ENCODE measurements at regions not wholly inside any gene's neighbourhood (a gene's known extent, or its start where the extent isn't known, plus 50 kb on each side); places are given as distances from the start of the nearest gene placed in this dataset.

GRCh38 chr7:142353147-142354060, 95.5 kb upstream of the PRSS58 start:
- DNase-seq, result no peak

- DNase-seq, result no peak
Observed at GRCh38 chr7:142352543-142352942, 94.7 kb upstream of the PRSS58 start.

- DNase-seq, result no peak
Observed at GRCh38 chr7:142351145-142351544, 93.3 kb upstream of the PRSS58 start.

DNA sequence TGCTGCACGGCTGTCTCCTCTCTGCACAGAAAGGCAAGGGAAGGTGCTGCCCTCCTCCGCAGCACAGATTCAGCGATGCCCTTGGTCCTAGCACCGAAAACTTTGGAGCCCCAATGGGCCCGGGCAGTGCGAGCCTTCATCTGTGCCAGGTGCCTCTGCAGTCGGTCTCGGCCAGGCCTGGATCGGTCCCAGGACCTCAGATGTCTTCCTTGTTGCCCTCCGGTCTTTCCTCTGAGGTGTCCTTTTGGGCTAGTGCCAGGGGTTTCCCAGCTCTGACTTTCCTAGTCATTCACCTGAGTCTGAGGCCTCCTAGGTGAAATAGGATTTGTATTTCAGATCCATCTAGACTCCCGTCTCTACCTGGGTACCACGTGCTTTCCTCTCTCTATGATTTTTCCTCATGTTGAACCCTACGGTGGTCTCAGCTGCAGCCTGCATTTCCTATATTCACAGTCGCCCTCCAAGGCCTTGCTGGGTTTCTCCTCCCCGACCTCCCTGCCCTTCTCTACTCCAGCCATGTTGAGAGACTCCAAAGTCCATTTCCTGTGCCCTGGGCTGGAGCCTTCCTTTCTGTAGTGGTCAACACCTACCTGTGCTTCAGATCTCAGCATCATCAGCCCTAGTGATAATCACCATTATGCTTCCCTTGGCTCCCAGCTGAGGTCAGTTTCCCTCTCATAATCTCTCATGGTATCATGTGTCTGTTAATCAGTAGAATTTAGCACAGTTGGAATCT, 92.0 kb upstream of the PRSS58 start:
- DNase-seq, result no peak

DNA sequence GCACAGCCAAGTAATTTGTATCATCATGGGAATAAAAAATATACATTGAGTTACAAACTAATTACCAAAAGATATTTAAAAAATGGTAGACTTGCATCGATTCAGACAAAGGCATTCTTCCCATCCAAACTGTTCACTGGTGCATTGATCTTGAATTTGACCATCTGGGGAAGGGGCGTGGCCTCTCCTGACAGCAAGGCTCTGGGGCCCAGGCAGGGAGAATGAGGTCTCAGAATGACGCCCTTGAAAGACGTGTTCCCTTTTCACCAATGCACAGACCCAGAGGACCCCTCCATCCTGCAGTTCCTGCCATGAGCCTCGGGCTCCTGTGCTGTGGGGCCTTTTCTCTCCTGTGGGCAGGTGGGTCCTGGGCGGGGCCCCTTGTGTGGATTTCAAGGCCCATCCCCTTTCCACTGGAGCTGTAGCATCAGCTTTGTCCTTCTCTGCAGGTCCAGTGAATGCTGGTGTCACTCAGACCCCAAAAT, 91.1 kb upstream of the PRSS58 start:
- no peak for DNase-seq

DNA sequence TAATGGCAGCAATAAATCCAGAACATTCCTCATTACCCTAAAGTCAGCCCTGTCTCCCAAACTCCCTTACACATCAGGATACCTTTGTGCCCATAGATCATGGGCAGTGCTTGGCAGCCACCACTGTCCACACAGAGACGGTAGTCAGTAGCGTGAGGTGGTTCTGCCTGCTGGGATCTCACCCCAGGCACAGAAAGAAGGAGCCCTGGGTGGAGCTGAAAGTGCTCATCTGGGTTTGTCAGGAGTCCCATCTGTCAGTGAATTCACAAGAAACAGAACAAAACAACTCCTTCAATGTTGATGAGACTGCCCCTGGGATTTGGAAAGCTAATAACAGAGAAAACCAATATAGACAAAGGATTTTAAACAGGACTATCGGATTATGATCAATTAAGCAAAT, 90.2 kb upstream of the PRSS58 start:
- DNase-seq, result no peak

- no peak for DNase-seq
Observed at GRCh38 chr7:142347091-142347490, 89.2 kb upstream of the PRSS58 start.

DNA sequence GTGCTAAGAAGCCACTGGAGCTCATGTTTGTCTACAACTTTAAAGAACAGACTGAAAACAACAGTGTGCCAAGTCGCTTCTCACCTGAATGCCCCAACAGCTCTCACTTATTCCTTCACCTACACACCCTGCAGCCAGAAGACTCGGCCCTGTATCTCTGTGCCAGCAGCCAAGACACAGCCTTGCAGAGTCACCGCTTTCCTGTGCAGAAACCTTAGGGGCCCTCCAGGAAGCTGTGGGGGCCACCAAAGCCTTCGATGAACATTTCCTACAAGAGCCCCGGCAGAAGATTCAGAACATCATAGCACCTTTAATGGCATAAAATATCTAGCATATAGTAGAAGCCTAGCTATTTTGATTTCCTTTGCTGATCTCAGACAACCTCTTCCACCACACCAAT, 88.0 kb upstream of the PRSS58 start:
- no peak for DNase-seq

- DNase-seq, result peak in 1 of 2 donors; percentile 15
Observed at GRCh38 chr7:142338633-142339501, 81.0 kb upstream of the PRSS58 start.

DNA sequence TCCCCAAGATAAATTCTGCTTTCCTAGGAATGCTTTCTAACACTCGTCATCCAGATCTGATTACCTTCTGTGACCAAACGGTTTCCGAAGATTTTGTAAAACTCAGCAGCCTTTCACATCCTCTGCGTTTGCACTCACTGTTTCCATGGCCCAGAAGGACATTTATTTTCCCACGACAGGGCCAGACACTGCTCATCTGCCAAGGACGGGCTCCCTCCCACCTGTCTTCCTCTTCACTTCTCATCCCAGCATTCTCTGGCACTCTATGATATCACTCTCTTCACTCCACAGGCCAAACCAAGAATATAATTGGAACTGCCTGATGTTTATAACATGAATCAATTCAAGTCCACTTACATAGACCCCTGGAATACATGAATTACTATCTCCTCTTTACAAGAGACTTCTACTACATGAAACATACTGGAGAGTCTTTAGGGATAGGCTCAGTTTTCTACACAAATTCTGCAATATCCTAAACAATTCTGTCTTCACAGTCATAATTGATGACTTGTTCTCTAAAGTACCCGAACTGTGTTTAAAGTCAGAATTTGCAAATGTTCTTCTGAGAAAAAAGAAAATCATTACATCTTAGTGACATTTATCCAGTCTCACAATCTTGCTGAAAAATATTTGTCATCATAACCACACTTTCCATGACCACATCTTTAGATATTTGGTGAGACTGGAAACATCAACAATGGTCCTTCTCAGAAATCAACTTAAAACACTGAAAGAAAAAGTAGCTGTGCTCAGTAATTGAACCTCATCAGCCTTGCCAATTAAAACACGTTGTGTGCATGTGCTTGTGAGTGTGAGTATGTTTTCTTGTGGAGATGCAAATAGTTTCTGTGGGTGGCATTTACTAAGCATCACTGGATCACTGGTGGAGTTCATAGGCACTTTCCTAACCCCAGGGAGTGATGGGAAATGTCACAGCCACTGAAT, 79.5 kb upstream of the PRSS58 start:
- DNase-seq, result no peak

DNA sequence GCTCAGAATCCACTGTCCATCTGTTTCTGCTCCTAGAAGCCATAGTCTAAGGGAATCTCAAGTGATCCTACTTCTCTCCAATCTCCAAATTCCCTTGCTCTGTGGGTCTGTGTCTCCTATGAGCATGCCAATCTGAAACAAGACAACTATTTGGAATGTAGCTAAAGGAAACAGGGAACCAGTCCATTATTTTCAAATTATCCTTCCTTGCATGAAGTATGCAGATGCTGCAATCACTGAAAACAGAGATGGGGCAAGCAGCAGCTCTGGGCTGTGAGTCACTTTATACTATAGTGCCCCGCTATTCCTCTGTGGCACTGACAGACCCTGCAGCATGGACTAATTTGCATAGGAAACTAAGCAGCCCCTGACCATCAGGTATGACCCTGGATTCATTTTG, 76.9 kb upstream of the PRSS58 start:
- no peak for DNase-seq

GRCh38 chr7:142334236-142334635, 76.4 kb upstream of the PRSS58 start:
- DNase-seq, result no peak

DNA sequence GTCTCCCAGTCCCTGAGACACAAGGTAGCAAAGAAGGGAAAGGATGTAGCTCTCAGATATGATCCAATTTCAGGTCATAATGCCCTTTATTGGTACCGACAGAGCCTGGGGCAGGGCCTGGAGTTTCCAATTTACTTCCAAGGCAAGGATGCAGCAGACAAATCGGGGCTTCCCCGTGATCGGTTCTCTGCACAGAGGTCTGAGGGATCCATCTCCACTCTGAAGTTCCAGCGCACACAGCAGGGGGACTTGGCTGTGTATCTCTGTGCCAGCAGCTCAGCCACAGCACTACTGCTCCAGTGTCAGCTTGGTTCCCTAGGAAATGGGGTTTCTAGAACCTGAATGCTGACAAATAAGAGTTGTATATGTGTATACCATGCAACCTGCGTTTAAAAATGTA, 74.6 kb upstream of the PRSS58 start:
- DNase-seq, result no peak

DNA sequence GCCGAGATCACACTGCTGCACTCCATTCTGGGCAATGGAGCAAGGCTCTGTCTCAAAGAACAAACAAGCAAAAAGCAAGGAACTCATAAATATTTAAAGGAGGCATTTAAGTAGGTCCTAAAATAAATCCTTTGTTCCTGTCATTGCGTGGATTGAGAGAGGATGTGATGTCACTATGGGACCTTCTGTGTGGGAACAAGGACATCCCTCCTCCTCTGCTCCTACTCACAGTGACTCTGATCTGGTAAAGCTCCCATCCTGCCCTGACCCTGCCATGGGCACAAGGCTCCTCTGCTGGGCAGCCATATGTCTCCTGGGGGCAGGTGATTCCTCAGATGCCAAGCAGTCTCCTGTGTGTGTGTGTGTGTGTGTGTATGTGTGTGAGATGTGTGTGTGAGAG, 74.1 kb upstream of the PRSS58 start:
- no peak for DNase-seq

DNA sequence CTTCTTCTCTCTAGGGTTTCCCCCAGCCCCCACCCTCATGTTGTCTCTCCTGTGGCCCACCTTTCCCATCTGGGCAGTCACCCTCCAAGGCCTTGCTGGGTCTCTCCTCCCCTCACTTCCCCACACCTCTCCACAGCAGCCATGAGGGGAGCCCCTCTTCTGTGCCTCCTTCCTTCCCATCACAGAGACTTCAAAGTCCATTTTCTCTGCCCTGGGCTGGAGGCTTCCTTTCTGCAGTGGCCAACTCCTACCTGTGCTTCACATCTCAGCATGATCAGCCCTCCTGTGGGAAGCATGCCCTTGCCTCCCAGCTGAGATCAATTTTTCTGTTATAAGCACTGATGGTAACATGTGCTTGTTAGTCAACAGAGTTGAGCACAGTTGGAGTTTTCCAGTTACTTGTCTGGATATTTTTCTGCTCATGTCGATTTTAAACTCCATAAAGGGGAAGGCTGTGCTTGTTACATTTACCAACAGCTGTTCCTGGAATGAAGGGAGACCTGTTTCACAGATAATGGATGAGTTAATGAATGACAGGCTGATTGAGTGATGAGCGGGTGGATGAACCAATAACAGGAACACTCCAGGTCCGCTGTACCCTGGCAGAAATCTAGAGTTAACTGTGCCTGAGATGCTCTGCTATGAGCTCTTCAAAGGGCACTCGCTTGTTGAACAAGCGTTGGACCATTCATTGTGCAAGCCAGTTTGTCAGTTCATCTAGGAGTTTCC, 71.4 kb upstream of the PRSS58 start:
- no peak for DNase-seq

GRCh38 chr7:142328551-142328950, 70.7 kb upstream of the PRSS58 start:
- no peak for DNase-seq

- DNase-seq, result no peak
Observed at GRCh38 chr7:142327628-142328405, 70.0 kb upstream of the PRSS58 start.

- DNase-seq, result peak in 1 of 2 donors; percentile 42
Observed at GRCh38 chr7:142323706-142324105, 65.8 kb upstream of the PRSS58 start.

DNA sequence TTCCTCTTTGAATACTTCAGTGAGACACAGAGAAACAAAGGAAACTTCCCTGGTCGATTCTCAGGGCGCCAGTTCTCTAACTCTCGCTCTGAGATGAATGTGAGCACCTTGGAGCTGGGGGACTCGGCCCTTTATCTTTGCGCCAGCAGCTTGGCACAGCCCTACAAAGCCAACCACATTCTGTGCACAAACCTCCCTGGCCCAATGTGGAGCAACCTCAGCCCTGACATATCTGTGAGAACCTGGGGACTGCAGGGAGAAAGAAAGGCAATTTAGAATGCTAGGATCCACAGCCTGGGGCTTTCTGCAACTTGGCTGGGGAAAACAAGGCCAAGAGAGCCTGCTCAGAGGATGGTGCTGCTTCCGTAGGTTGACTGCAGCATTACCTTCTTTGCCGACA, 63.5 kb upstream of the PRSS58 start:
- no peak for DNase-seq

DNA sequence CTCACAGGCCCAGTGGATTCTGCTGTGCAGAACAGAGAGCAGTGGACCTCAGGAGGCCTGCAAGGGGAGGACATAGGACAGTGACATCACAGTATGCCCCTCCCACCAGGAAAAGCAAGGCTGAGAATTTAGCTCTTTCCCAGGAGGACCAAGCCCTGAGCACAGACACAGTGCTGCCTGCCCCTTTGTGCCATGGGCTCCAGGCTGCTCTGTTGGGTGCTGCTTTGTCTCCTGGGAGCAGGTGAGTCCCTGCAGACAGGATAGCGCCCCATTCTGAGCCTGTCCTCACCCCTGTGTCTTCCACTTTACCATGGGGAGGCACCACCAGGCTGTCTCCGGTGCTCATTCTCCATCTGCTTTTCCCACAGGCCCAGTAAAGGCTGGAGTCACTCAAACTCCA, 63.0 kb upstream of the PRSS58 start:
- no peak for DNase-seq
